ENCODE measurements at regions not wholly inside any gene's neighbourhood (a gene's known extent, or its start where the extent isn't known, plus 50 kb on each side); places are given as distances from the start of the nearest gene placed in this dataset.

DNA sequence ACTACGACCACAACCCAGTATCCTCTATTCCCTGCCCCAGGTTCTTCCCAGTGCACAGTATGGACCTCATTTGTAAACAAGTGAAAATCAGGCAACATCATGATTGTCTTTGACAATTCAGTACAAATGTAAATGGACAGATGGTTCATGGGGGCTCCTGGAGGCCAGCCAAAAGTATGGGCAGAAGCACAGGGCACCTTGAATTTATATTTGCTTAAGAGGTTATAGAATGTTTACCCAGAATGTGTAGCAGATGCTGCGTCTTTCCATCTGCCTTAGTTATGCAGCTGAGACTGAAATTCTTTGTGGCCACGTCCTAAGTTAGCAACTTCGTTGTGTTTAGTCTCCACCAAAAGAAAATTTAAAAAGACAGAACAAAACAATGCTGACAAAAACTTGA is 559.6 kb upstream of the NRSN1 start:
- peak in 1 of 2 donors; percentile 6 for DNase-seq
- Histone ChIP-seq H3K4me1 (no peaks in the 10 kb centered on the region), H3K27me3 (no peaks in the 10 kb centered on the region), H3K4me3 (no peak overlapping the region), H3K27ac (no peak overlapping the region), H3K9me3 (peaks cover 0 to 18% (median 10%) of the 10 kb centered on the region in 4 donors), H3K36me3 (no peaks in the 10 kb centered on the region)
- WGBS, 5 donors = 69 to 76% (median 74%) methylated on average over 4 of the region's 4 CpGs
- intact Hi-C loops (cut with DNase I; ENCODE audit: low total_unique reads) = no loop called here
- TF ChIP-seq EP300 (IDR thresholded peaks at IDR 0.05) (no peak), POLR2AphosphoS5 (IDR thresholded peaks at IDR 0.05) (no peak), POLR2A (IDR thresholded peaks at IDR 0.05) (no peak)
- TF ChIP-seq, protein P1, sequence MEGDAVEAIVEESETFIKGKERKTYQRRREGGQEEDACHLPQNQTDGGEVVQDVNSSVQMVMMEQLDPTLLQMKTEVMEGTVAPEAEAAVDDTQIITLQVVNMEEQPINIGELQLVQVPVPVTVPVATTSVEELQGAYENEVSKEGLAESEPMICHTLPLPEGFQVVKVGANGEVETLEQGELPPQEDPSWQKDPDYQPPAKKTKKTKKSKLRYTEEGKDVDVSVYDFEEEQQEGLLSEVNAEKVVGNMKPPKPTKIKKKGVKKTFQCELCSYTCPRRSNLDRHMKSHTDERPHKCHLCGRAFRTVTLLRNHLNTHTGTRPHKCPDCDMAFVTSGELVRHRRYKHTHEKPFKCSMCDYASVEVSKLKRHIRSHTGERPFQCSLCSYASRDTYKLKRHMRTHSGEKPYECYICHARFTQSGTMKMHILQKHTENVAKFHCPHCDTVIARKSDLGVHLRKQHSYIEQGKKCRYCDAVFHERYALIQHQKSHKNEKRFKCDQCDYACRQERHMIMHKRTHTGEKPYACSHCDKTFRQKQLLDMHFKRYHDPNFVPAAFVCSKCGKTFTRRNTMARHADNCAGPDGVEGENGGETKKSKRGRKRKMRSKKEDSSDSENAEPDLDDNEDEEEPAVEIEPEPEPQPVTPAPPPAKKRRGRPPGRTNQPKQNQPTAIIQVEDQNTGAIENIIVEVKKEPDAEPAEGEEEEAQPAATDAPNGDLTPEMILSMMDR (IDR thresholded peaks at IDR 0.05) = no peak

GRCh38 chr6:23568292-23568691 is 557.7 kb upstream of the NRSN1 start:
- no peaks in the 10 kb centered on the region for H3K27me3 ChIP-seq
- TF ChIP-seq EP300 (IDR thresholded peaks at IDR 0.05) (no peak), POLR2AphosphoS5 (IDR thresholded peaks at IDR 0.05) (no peak), POLR2A (IDR thresholded peaks at IDR 0.05) (no peak)
- TF ChIP-seq, protein P1 (IDR thresholded peaks at IDR 0.05) = no peak
- no peaks in the 10 kb centered on the region for H3K4me1 ChIP-seq
- no peak overlapping the region for H3K27ac ChIP-seq
- H3K36me3 ChIP-seq = no peaks in the 10 kb centered on the region
- intact Hi-C loops (cut with DNase I; ENCODE audit: low total_unique reads) = no loop called here
- 79 to 88% (median 84%) methylated on average over 1 of the region's 1 CpG for WGBS, 5 donors
- H3K9me3 ChIP-seq = peaks cover 0 to 7% (median 5%) of the 10 kb centered on the region in 4 donors
- no peak overlapping the region for H3K4me3 ChIP-seq
- no peak for DNase-seq

DNA sequence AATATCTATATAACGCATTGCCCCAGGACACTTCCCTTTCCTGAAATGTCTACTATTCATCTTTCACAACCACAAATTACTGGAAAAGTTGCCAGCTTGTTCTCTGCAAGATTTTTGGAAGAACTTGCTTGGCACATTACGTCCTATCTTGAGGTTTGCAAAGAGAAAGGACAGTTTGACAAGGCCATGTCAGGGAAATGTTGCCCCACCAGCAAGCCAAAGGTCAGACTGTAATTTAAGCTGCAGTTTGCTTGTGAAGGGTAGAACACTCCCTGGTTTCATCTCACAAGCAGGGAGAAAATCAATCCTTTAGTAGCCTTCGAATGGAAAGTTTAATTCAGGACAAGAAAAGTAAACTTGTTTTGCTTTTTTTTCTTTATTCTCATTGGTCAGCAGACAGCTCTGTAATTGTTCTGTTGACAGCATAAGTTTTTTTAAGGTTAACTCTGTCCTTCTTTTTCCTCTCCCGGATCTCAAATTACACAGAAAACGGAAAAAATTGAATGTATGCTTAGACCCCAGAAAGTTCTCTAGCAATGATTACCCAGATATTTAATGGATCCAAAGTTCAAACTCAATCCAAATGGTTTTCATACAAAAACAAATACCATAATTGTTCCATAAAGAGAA is 541.8 kb upstream of the NRSN1 start:
- no peaks in the 10 kb centered on the region for H3K4me1 ChIP-seq
- H3K9me3 ChIP-seq = no peaks in the 10 kb centered on the region
- H3K36me3 ChIP-seq = no peaks in the 10 kb centered on the region
- TF ChIP-seq, protein P1 (IDR thresholded peaks at IDR 0.05) = no peak
- TF ChIP-seq POLR2AphosphoS5 (IDR thresholded peaks at IDR 0.05) = peak in 1 of 3 donors; percentile 6
- intact Hi-C loops (cut with DNase I; ENCODE audit: low total_unique reads) = no loop called here
- WGBS, 5 donors = 41 to 52% (median 47%) methylated on average over 5 of the region's 5 CpGs
- peak in 1 of 2 donors; percentile 6 for DNase-seq
- no peaks in the 10 kb centered on the region for H3K27me3 ChIP-seq
- no peak overlapping the region for H3K4me3 ChIP-seq
- no peak overlapping the region for H3K27ac ChIP-seq

- Histone ChIP-seq H3K4me3 (no peak overlapping the region), H3K9me3 (no peaks in the 10 kb centered on the region), H3K36me3 (no peaks in the 10 kb centered on the region), H3K27me3 (no peaks in the 10 kb centered on the region), H3K4me1 (no peaks in the 10 kb centered on the region), H3K27ac (no peak overlapping the region)
- DNase-seq = no peak
- TF ChIP-seq, protein P1 (IDR thresholded peaks at IDR 0.05) = no peak
- TF ChIP-seq EP300 (IDR thresholded peaks at IDR 0.05) (no peak), POLR2A (IDR thresholded peaks at IDR 0.05) (no peak), POLR2AphosphoS5 (IDR thresholded peaks at IDR 0.05) (no peak)
- WGBS, 5 donors = 28 to 50% (median 43%) methylated on average over 1 of the region's 1 CpG
- intact Hi-C loops (cut with DNase I; ENCODE audit: low total_unique reads) = no loop called here
Measured at GRCh38 chr6:23587582-23587981, 538.4 kb upstream of the NRSN1 start.

All from stomach (tissue), 8 donors.